Activated T-helper 2 cell treated with anti-CD3 and anti-CD28 coated beads, Interferon-gamma antibody, Interleukin-2, Interleukin-4, amounts not matched to agents 10 μg/mL and 5 μg/mL and 100 μg/mL, durations not matched to agents 14 hours and 24 hours and 36 hours (primary cell): ENCODE measurements at regions not wholly inside any gene's neighbourhood (a gene's known extent, or its start where the extent isn't known, plus 50 kb on each side); places are given as distances from the start of the nearest gene placed in this dataset.

ENCODE experiments used
- DNase-seq: peaks from one replicate; pipeline ENCODE4 v3.0.0; 2021; ENCODE audit warnings: low spot score
- H3K27ac Mint-ChIP-seq: one replicate; pipeline ENCODE4 v1.8.0; 2021; ENCODE audit warnings: mixed read lengths
- H3K27me3 Mint-ChIP-seq: one replicate; pipeline ENCODE4 v1.8.0; 2021; ENCODE audit warnings: low read depth, mixed read lengths
- H3K36me3 Mint-ChIP-seq: one replicate; pipeline ENCODE4 v1.8.0; 2021; ENCODE audit warnings: low read depth, mixed read lengths
- H3K4me1 Mint-ChIP-seq: one replicate; pipeline ENCODE4 v1.8.0; 2021; ENCODE audit warnings: low read depth, mixed read lengths
- H3K4me3 Mint-ChIP-seq: one replicate; pipeline ENCODE4 v1.8.0; 2021; ENCODE audit warnings: low read depth, mild to moderate bottlenecking, moderate library complexity, mixed read lengths
- H3K9me3 Mint-ChIP-seq: one replicate; pipeline ENCODE4 v1.8.0; 2021; ENCODE audit warnings: mixed read lengths
- intact Hi-C: fragments of 100-400 bp; cut with micrococcal nuclease; formaldehyde crosslinking; loops from one replicate; pipeline ENCODE4 v1.15.1; 2023

GRCh38 chr2:220664272-220665107 is 907.6 kb downstream of the EPHA4 start:
- DNase-seq = no peak
- intact Hi-C loops = no loop called here
- Mint-ChIP-seq H3K36me3 (no peaks in the 10 kb centered on the region), H3K4me1 (no peaks in the 10 kb centered on the region), H3K4me3 (no peak overlapping the region), H3K9me3 (no peaks in the 10 kb centered on the region), H3K27ac (no peak overlapping the region), H3K27me3 (no peaks in the 10 kb centered on the region)

- Mint-ChIP-seq H3K27ac (no peak overlapping the region), H3K4me1 (no peaks in the 10 kb centered on the region), H3K4me3 (no peak overlapping the region), H3K9me3 (no peaks in the 10 kb centered on the region), H3K36me3 (no peaks in the 10 kb centered on the region), H3K27me3 (no peaks in the 10 kb centered on the region)
- intact Hi-C loops = no loop called here
- DNase-seq = no peak
Measured at GRCh38 chr2:220665108-220665471, 907.0 kb downstream of the EPHA4 start.

DNA sequence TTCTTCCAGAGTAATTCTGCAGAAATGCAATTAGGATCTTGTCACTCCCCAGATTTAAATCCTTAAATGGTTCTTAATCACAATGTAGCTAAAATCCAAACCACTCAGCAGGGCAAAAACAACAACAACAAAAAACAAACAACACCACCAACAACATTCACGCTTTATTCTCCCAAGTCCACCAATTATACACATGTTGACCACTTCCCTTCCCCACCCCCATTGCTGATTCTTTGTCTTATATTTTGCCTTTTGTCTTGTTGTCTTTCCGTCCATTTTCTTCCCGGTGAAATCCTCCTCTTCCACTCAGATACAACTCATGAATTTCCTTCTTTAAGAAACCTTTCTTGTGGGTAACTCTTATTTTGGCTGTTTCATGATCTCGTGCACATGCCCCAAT is 902.8 kb downstream of the EPHA4 start:
- no peak overlapping the region for H3K4me3 Mint-ChIP-seq
- no peaks in the 10 kb centered on the region for H3K36me3 Mint-ChIP-seq
- no peak for DNase-seq
- intact Hi-C loops = no loop called here
- no peaks in the 10 kb centered on the region for H3K4me1 Mint-ChIP-seq
- no peak overlapping the region for H3K27ac Mint-ChIP-seq
- no peaks in the 10 kb centered on the region for H3K9me3 Mint-ChIP-seq
- H3K27me3 Mint-ChIP-seq = no peaks in the 10 kb centered on the region

DNA sequence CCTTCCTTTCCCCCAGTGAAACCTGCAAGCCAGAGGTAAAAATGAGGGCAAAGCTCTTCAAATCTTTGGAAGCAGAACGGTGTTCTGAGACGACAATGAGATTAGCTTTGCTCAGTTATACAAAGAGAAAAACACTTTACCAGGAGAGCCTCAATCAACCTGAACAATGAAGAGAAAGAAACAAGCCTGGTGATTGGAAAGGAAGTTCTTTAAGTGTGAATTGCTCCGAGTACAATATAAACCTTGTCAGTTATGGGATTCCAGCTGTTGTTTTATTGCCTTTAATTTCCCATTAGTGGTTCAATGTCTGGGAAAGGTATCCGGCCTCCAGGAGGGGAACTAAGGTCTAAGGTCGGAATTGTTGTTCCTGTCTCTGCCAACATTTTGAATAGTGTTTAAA is 901.6 kb downstream of the EPHA4 start:
- H3K9me3 Mint-ChIP-seq = no peaks in the 10 kb centered on the region
- no peaks in the 10 kb centered on the region for H3K4me1 Mint-ChIP-seq
- no peaks in the 10 kb centered on the region for H3K36me3 Mint-ChIP-seq
- no peak overlapping the region for H3K4me3 Mint-ChIP-seq
- no peak overlapping the region for H3K27ac Mint-ChIP-seq
- no peak for DNase-seq
- no peaks in the 10 kb centered on the region for H3K27me3 Mint-ChIP-seq
- intact Hi-C loops = no loop called here

- Mint-ChIP-seq H3K27ac (no peak overlapping the region), H3K9me3 (no peaks in the 10 kb centered on the region), H3K27me3 (no peaks in the 10 kb centered on the region), H3K4me3 (no peak overlapping the region), H3K36me3 (no peaks in the 10 kb centered on the region), H3K4me1 (no peaks in the 10 kb centered on the region)
- DNase-seq = no peak
- intact Hi-C loops = no loop called here
Measured at GRCh38 chr2:220673151-220673874, 898.8 kb downstream of the EPHA4 start.

GRCh38 chr2:220674033-220674432 is 898.1 kb downstream of the EPHA4 start:
- Mint-ChIP-seq H3K27ac (no peak overlapping the region), H3K4me1 (no peaks in the 10 kb centered on the region), H3K36me3 (no peaks in the 10 kb centered on the region), H3K9me3 (no peaks in the 10 kb centered on the region), H3K27me3 (no peaks in the 10 kb centered on the region), H3K4me3 (no peak overlapping the region)
- intact Hi-C loops = no loop called here
- no peak for DNase-seq

- Mint-ChIP-seq H3K9me3 (no peaks in the 10 kb centered on the region), H3K36me3 (no peaks in the 10 kb centered on the region), H3K27ac (no peak overlapping the region), H3K4me1 (no peaks in the 10 kb centered on the region), H3K27me3 (no peaks in the 10 kb centered on the region), H3K4me3 (no peak overlapping the region)
- no peak for DNase-seq
- intact Hi-C loops = no loop called here
Measured at GRCh38 chr2:220676695-220677094, 895.4 kb downstream of the EPHA4 start.

DNA sequence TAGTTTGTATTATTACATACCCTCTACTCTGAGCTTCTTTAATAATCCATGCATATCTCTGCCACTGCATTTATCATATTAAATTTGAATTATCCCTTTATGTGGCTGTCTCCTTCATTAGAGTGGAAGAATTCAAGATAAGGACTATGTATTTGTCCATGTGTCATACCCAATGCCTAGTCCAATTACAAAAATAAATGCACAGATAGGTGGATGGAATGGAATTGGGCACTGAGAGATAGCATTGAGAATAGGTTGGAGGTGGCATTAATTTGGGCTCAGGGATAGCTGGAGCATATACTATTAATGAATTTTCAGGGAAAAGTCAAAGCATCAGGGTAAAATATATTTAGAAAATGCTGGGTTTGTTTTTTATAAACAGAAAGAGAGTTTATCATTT is 893.2 kb downstream of the EPHA4 start:
- Mint-ChIP-seq H3K27ac (no peak overlapping the region), H3K4me3 (no peak overlapping the region), H3K36me3 (no peaks in the 10 kb centered on the region), H3K4me1 (no peaks in the 10 kb centered on the region), H3K9me3 (no peaks in the 10 kb centered on the region), H3K27me3 (no peaks in the 10 kb centered on the region)
- intact Hi-C loops = no loop called here
- DNase-seq = no peak

DNA sequence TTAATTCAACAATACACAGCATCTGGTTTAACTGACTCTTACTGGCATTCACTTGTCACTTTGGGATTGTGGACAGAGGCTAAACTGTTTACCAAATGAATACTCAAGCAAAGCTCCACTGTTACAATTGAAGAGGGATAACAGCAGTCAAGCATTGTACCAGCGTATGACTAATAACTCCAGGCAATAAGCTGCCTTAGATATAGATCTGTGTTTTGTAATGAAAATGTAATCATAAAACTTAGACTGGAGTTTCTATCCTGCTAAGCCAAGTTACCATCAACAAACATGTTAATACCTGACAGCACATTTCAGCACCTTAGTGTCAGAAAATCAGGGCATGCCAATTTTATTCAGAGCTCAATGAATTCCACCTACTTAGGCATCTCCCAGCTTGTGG is 889.5 kb downstream of the EPHA4 start:
- no peak overlapping the region for H3K27ac Mint-ChIP-seq
- intact Hi-C loops = loop anchor here (10.0 kb wide), 1 partner anchor 1282 kb away; no protein-coding TSS in a partner anchor
- peaks cover 2% of the 10 kb centered on the region for H3K27me3 Mint-ChIP-seq
- no peak for DNase-seq
- no peaks in the 10 kb centered on the region for H3K36me3 Mint-ChIP-seq
- peaks cover 1% of the 10 kb centered on the region for H3K4me1 Mint-ChIP-seq
- H3K9me3 Mint-ChIP-seq = no peaks in the 10 kb centered on the region
- H3K4me3 Mint-ChIP-seq = no peak overlapping the region

DNA sequence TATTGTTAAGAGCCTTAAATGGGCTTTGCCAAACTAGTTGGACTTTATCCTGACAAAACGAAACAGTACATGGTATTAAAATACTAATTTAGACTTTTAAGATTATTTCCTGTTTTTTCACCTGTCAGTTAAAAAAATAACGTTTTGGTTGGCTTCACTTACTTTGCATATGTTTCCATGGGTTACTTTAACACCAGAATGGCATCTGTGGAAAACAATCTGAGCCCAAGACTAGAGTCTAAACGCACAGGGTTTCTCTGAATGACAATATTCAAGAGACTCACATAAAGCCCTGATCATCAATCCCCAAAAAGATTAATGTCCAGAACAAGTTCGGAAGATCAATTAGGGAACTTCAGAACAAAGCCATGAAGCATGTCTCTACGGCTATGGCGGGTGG is 888.0 kb downstream of the EPHA4 start:
- Mint-ChIP-seq H3K9me3 (no peaks in the 10 kb centered on the region), H3K27ac (no peak overlapping the region), H3K27me3 (peaks cover 2% of the 10 kb centered on the region), H3K4me3 (no peak overlapping the region), H3K36me3 (no peaks in the 10 kb centered on the region), H3K4me1 (peaks cover 1% of the 10 kb centered on the region)
- intact Hi-C loops = loop anchor here (10.0 kb wide), 1 partner anchor 1281 kb away; no protein-coding TSS in a partner anchor
- DNase-seq = no peak

GRCh38 chr2:220687231-220687843 is 884.8 kb downstream of the EPHA4 start:
- H3K36me3 Mint-ChIP-seq = no peaks in the 10 kb centered on the region
- no peaks in the 10 kb centered on the region for H3K9me3 Mint-ChIP-seq
- intact Hi-C loops = loop anchor here (1.0 to 10.0 kb wide), 2 partner anchors 886 to 1277 kb away; no protein-coding TSS in a partner anchor
- H3K4me3 Mint-ChIP-seq = no peak overlapping the region
- peaks cover 2% of the 10 kb centered on the region for H3K27me3 Mint-ChIP-seq
- peak; percentile 30 for DNase-seq
- no peak overlapping the region for H3K27ac Mint-ChIP-seq
- H3K4me1 Mint-ChIP-seq = peaks cover 1% of the 10 kb centered on the region

- DNase-seq = no peak
- Mint-ChIP-seq H3K9me3 (peaks cover under 1% of the 10 kb centered on the region), H3K4me3 (no peak overlapping the region), H3K4me1 (no peaks in the 10 kb centered on the region), H3K27me3 (no peaks in the 10 kb centered on the region), H3K27ac (no peak overlapping the region), H3K36me3 (no peaks in the 10 kb centered on the region)
- intact Hi-C loops = no loop called here
Measured at GRCh38 chr2:220695397-220696279, 876.5 kb downstream of the EPHA4 start.
